HG03558 (cell line): ENCODE measurements at regions not wholly inside any gene's neighbourhood (a gene's known extent, or its start where the extent isn't known, plus 50 kb on each side); places are given as distances from the start of the nearest gene placed in this dataset.

Experiments used
- ATAC-seq: cut with Tn5 transposase; IDR thresholded peaks from one replicate; pipeline ENCODE4 v1.9.1; 2021; ENCODE audit warnings: moderate number of reproducible peaks; ENCODE audit not compliant: unreplicated experiment; ENCODE audit errors: extremely low read depth

DNA sequence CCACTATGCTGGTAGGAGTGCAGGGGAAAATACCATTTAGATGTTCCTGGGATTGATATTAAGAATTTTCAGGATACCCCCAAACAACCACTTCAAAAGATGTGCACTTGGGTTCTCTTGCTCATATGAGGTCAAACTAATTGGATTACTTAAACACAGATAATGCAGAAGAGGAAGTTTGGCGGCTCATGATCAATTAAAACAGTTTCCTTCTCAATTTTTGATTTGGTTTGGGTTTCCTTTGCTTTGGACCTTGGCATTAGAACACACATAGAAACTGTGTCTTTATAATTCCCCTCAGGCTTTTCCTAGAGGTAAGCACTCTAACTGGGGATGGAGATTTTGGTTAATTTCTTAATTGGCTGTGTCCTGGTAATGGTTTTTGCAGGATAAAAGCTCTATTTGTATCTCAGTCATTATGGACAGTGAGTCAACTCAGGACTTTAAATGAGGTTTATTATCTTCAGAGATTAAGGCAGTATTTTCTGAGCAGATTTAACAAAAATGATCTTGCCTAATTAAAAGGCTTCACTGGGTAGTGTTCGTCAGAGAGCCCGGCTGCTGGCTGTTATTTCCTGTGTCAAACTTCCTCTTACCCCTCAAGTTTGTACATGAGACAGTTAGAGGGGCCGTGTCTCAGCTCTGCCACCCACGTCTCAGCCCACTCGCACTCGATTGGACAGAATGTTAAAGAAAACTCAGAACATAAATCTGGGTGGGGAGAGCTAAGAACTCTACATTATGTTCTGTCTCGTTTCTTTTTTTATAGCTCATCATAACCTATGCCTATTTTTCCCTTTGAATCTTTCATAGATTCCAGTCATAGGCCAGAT lies 50.3 kb upstream of the PREP start:
- ATAC-seq = no peak
